DOHH2 (cell line): ENCODE measurements at regions not wholly inside any gene's neighbourhood (a gene's known extent, or its start where the extent isn't known, plus 50 kb on each side); places are given as distances from the start of the nearest gene placed in this dataset.

Experiments used
- CTCF ChIP-seq: fragments of 200-600 bp; sonication (generic); IDR thresholded peaks from one replicate; pipeline ENCODE4 v1.5.1; 2014; ENCODE audit warnings: antibody characterized with exemption, mild to moderate bottlenecking, low read depth, low read length; ENCODE audit not compliant: poor library complexity, severe bottlenecking
- EZH2phosphoT487 ChIP-seq: fragments of 200-600 bp; sonication (generic); IDR thresholded peaks from 2 replicates; pipeline ENCODE4 v1.6.1; 2017; ENCODE audit warnings: borderline replicate concordance, mild to moderate bottlenecking, antibody characterized with exemption, low read length, moderate library complexity, mixed read lengths

- TF ChIP-seq CTCF (no peak), EZH2phosphoT487 (no peak)
These were observed 118.3 kb upstream of the ALKAL2 start for GRCh38 chr2:406231-406630.
